ENCODE measurements at regions not wholly inside any gene's neighbourhood (a gene's known extent, or its start where the extent isn't known, plus 50 kb on each side); places are given as distances from the start of the nearest gene placed in this dataset.

DNA sequence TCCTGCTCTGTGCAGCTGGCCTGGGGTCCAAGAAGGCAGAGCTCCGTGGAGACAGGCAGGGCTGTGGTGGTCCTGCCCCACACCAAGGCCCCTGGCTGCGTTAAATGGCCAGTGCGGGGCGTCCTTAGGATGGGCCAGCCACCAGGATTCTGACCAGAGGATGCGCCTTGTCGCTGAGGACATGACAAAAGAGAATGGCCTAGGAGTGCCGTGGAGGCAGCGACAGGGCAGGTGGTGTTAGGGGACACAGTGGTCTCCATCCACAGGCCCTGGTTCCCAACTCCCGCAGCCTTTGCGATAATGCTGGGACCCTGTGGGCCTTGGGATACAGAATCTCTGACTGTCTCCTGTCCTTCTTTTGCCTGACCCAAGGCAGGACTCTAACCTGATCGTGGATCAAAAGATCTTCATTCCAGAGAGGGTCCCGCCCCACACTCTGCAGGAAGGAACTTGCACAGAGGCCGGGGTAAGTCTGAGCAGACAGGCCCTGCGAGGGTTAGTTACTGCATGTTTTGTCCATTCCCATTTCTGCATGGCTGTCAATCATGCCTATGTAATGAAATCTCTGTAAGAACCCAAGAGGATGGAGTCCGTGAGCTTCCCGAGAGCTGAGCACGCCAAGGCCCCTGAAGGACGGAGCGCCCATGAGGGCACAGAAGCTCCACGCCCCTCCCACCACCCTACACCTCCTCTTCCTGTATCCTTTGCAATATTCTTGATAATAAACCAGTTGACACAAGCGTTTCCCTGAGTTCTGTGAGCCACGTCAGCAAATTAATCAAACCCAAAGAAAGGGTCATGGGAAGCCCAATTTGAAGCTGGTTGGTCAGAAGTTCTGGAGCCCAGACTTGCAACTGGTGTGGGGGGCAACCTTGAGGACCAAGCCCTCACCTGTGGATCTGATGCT lies 251.5 kb upstream of the SALL3 start:
- Histone ChIP-seq H3K27me3 (peaks cover 31% of the 10 kb centered on the region), H3K36me3 (no peaks in the 10 kb centered on the region), H3K4me3 (ENCODE audit: low read depth, low read length) (no peak overlapping the region), H3K9me3 (no peaks in the 10 kb centered on the region), H3K4me1 (no peaks in the 10 kb centered on the region)
- DNase-seq, result no peak
- TF ChIP-seq, protein P1, sequence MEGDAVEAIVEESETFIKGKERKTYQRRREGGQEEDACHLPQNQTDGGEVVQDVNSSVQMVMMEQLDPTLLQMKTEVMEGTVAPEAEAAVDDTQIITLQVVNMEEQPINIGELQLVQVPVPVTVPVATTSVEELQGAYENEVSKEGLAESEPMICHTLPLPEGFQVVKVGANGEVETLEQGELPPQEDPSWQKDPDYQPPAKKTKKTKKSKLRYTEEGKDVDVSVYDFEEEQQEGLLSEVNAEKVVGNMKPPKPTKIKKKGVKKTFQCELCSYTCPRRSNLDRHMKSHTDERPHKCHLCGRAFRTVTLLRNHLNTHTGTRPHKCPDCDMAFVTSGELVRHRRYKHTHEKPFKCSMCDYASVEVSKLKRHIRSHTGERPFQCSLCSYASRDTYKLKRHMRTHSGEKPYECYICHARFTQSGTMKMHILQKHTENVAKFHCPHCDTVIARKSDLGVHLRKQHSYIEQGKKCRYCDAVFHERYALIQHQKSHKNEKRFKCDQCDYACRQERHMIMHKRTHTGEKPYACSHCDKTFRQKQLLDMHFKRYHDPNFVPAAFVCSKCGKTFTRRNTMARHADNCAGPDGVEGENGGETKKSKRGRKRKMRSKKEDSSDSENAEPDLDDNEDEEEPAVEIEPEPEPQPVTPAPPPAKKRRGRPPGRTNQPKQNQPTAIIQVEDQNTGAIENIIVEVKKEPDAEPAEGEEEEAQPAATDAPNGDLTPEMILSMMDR (IDR thresholded peaks at IDR 0.05; ENCODE audit: low read depth, low read length), result no peak

DNA sequence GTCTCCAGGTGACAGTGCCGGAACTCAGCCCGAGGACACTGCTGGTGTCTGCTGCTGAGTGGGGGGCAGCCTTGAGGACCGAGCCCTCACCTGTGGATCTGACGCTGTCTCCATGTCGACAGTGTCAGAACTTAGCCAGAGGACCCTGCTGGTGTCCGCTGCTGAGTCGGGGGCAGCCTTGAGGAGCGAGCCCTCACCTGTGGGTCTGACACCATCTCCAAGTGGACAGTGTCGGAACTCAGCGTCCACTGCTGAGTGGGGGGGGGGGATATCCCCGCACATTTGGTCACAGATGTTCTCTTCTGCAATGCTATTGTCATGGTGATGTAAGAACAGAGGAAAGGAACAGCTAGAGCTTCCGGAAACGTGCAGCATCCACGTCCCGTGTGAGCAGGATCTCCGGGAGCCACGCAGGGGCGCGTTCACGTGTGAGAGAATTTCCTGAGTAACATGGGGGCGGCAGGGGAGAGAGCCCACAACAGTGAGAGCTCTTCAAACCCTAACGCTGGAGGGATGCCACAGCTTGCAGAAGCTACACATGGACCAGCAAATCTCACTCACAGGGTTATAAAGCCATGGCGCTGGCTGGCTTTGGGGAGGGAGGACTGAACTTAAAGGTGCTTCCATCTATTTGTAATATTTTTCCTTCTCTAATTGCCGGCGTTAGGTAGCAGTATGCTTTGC lies 250.7 kb upstream of the SALL3 start:
- Histone ChIP-seq H3K4me1 (no peaks in the 10 kb centered on the region), H3K27me3 (peaks cover 31% of the 10 kb centered on the region), H3K36me3 (no peaks in the 10 kb centered on the region), H3K9me3 (no peaks in the 10 kb centered on the region), H3K4me3 (ENCODE audit: low read depth, low read length) (no peak overlapping the region)
- no peak for DNase-seq
- TF ChIP-seq, protein P1 (IDR thresholded peaks at IDR 0.05; ENCODE audit: low read depth, low read length), result no peak

DNA sequence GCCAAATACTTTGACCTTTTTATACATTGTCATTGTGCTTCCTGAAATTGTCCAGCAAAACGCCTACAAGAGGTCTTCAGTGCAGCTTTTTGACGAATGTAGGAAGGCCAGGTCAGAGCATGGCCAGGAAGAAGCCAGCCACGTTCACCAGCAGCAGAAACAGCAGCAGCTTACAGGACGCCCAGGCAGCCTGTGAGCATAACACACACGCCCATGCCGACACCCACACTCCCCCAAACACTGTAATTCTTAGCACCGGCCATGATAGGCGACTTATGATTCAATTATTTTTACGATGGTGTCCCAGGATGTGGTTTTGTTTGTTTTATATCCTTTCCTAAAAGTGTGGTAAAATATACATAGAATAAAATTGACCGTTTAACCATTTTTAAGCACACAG lies 249.1 kb upstream of the SALL3 start:
- TF ChIP-seq, protein P1 (IDR thresholded peaks at IDR 0.05; ENCODE audit: low read depth, low read length), result no peak
- peaks cover 22% of the 10 kb centered on the region for H3K27me3 ChIP-seq
- no peaks in the 10 kb centered on the region for H3K36me3 ChIP-seq
- no peaks in the 10 kb centered on the region for H3K9me3 ChIP-seq
- no peak overlapping the region for H3K4me3 ChIP-seq (ENCODE audit: low read depth, low read length)
- H3K4me1 ChIP-seq, result no peaks in the 10 kb centered on the region
- no peak for DNase-seq

DNA sequence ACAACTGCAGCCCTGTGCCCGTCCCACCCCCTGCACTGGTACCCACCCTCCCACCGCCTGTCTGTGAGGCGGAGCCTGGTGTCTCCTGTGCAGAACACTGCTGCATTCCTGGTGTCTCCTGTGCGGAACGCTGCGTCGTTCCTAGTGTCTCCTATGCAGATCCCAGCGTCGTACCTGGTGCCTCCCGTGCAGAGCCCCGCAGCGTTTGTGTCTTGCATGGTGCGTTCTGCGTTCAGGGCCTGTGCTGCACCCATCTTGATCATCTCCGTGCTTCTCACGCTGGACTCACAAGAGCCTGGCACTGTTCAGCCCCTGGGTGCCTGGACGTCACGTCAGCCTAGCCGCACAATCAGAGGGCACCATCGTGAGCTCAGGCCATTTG lies 248.6 kb upstream of the SALL3 start:
- Histone ChIP-seq H3K4me3 (ENCODE audit: low read depth, low read length) (no peak overlapping the region), H3K4me1 (no peaks in the 10 kb centered on the region), H3K9me3 (no peaks in the 10 kb centered on the region), H3K36me3 (no peaks in the 10 kb centered on the region), H3K27me3 (peaks cover 17% of the 10 kb centered on the region)
- TF ChIP-seq, protein P1 (IDR thresholded peaks at IDR 0.05; ENCODE audit: low read depth, low read length), result no peak
- no peak for DNase-seq

DNA sequence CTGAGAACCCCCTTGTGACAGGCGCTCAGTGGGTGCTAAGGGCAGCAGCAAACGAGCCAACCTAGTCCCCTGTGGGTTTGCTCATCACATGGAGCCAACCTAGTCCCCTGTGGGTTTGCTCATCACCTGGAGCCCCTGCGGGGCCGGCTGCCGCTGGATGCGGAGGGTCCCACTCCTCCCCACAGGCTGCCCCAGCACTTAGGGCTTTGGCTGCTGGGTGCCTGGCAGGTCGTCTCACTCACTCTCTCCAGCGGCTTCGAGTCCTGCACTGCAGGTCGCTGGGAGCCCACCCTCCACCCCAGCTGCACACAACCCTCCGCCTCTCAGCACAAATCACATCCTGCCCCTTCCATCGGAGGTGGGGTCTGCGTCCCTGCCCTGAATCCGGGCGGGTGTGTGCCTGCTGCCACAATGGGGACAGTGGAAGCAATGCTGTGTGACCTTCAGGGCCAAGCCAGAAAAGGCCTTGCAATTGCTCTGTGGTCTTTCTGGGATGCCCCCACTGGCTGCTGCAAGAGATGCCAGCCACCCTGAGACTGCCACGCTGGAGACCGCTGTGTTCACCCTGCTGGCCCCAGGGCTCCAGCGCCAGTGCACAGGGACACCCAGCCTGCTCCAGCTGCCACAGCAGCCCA lies 248.1 kb upstream of the SALL3 start:
- peaks cover 12% of the 10 kb centered on the region for H3K27me3 ChIP-seq
- no peaks in the 10 kb centered on the region for H3K9me3 ChIP-seq
- H3K4me3 ChIP-seq (ENCODE audit: low read depth, low read length), result no peak overlapping the region
- H3K4me1 ChIP-seq, result no peaks in the 10 kb centered on the region
- TF ChIP-seq, protein P1 (IDR thresholded peaks at IDR 0.05; ENCODE audit: low read depth, low read length), result no peak
- no peaks in the 10 kb centered on the region for H3K36me3 ChIP-seq
- DNase-seq, result no peak

Data from BE2C (cell line).